ENCODE measurements at regions not wholly inside any gene's neighbourhood (a gene's known extent, or its start where the extent isn't known, plus 50 kb on each side); places are given as distances from the start of the nearest gene placed in this dataset.
"Not testable (repeated sequence)": the region's sequence is repeated elsewhere in the genome, so short reads cannot be mapped to it uniquely, and the experiment has no call there.

DNA sequence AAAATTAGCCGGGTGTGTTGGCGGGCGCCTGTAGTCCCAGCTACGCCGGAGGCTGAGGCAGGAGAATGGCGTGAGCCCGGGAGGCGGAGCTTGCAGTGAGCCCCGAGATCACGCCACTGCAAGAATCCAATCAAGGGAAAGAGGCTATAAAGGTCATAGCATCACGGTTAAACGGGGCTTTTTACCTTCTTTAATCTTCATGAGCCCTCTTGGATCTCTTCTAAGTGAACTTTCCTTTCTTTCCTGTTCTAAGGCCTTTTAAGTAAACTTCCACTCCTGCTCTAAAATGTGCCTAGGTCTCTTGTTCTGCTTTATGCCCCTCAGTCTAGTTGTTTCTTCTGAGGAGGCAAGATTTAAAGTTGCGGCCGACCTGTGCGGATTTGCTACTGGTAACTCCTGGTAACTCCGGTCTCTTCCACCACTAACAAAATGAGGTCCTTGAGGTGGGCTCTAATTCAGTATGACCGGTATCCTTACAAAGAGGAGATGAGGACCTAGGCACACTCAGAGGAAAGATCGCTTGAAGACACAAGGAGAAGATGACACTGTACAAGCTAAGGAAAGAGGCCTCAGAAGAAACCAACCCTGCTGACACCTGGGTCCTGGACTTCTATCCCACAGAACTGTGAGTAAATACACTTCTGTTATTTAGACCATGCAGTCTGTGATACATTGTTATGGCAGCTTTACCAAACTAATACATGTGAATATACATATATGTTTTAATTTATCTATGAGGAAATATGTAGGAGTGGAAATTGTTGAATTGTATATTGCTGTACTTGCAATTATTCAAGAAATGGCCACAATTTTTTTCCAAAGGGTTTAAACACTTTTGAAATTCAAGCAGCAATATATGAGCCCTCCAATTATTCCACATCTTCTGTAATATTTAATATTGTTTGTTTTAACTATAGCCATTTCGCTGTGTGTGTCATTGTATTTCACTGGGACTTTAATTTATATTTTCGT lies 331.5 kb upstream of the CNTNAP2 start:
- DNase-seq: no peak

GRCh38 chr7:145781388-145781787 lies 335.2 kb upstream of the CNTNAP2 start:
- DNase-seq: not testable (repeated sequence)

GRCh38 chr7:145779140-145779539 lies 337.5 kb upstream of the CNTNAP2 start:
- DNase-seq: no peak

- no peak for DNase-seq
Measured at GRCh38 chr7:145774777-145775176, 341.8 kb upstream of the CNTNAP2 start.

GRCh38 chr7:145753004-145753403 lies 363.6 kb upstream of the CNTNAP2 start:
- DNase-seq: no peak

DNA sequence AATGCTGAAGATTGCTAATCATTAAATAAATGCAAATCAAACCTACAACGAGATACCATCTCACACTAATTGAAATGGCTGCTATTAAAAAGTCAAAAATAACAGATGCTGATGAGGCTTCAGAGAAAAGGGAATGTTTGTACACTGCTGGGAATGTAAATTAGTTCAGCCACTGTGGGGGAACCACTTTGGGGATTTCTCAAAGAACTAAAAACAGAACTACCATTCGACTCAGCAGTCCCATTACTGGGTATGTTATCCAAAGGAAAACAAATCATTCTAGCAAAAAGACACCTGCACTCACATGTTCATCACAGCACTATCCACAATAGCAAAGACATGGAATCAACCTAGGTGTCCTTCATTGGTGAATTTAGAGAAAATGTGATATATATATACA lies 379.0 kb upstream of the CNTNAP2 start:
- DNase-seq: no peak

DNA sequence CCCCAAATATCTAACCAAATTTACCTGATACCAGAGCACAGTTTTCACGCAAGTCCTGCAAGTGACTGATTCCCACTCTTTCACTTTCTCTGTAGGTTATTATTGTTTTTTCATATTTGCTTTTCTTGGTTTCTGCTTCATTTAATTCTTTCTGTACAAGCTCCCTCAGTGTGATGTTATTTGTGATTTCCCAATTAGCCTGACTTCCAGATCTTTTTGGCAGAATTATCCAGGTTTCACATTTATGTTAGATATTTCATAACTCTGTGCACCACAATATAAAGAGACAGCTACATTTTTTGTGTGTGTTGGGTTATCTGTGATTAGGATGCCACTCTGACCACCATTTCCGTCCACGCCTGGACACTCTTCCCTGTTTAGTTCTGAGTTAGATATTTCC lies 381.5 kb upstream of the CNTNAP2 start:
- DNase-seq: no peak

- no peak for DNase-seq
Measured at GRCh38 chr7:145732521-145732920, 384.1 kb upstream of the CNTNAP2 start.

GRCh38 chr7:145729691-145730090 lies 386.9 kb upstream of the CNTNAP2 start:
- DNase-seq: no peak

DNA sequence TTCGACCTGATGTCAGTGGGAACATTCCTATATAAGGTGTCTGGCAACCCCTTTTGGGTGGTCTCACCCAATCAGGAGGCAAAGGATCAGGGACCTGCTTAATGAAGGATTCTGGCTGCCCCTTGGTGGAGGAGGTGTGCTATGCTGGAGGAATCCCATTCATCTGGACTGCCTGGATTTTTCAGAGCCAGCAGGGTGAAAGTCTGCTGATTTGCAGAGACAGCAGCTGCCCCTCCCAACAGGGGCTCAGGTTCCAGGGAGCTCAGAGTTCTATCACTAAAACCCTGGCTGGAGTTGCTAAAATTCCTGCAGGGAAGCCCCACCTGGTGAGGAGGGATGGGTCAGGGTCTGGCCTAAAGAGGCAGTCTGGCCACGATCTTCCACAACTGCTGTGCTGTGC lies 398.5 kb upstream of the CNTNAP2 start:
- no peak for DNase-seq

DNA sequence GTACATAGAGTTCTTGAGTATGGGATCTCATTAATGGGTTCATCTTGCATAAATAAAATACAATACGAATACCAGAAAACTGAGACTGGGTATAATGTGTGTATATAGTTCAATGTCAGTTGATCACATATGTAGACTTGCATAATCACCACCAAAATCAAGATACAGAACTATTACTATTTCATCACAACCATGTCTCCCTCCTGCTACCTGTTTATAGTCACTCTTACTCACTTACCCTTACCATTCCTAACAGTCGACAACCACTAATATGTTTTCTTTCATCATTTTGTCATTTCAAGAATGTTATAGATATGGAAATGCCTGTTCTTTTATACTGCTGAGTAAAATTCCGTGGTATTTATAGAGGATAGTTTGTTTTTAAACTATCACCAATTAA lies 416.1 kb upstream of the CNTNAP2 start:
- DNase-seq: no peak

DNA sequence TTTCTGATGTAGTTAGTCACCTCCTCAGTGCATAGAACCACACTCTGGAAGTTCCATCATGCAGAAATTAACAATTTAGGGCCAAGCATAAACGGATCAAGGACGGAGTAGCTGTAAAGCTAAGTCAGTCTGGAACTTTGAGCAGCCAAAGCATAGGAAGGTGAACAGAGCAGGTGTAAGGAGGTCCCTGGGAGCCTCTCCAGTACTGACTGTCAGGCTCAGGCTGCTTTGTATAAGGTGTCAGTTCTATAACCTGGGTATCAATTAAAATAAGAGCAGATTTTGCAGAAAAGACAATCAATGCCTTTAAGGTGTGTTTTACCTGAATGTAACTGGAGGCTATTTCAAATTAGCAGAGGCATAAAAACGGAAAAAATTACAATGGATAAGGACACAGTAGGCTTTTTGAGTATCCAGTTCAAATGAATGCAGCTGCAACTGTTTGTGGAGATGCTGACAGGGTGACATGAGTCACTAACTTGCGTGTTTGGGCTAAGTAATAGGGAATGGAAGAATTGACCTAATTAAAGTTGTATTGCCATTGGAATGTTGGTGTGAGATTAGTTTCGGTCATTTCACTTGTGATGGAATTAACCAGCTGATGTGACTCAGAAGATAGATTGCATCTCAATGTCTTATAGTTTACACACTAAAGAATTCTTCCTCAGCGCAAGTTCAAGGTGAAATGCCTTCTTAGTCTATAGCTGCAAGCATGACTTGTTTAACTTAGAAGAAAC lies 417.9 kb upstream of the CNTNAP2 start:
- no peak for DNase-seq

GRCh38 chr7:145697412-145698107 lies 419.0 kb upstream of the CNTNAP2 start:
- DNase-seq: not testable (repeated sequence)

GRCh38 chr7:145696071-145696470 lies 420.5 kb upstream of the CNTNAP2 start:
- no peak for DNase-seq

DNA sequence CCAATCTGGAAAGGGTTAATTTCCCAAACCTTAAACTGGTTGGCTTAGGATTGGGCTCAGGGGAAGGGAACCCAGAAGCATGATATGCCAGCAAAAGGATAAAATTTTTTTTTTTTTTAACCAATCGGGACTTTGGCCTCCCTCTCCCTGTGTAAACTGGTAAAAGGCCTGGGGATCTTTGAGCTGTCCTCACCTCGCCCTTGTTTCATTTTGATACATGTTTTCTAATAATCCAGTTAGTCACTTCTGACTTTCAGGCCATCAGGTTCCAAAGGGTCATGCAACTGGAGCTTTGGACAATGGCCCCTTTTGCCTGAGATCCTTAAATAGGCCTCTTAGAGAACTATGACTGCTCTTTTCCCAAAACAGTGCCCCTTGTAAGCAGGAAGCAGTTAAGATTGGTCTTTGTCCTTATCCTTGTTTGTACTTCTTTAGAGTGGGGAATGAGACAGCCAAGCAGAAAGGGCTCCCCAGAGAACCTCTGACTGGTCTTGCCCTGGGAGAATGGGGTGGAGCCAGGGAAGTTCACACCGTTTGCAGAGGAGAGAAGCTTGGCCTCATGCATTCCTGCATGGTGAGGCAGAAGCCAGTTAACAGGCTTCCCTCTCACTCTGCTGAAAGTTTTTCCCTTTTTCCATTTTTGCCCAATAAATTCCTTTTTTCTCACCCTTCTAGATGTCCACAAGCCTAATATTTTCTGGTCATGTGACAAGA lies 424.2 kb upstream of the CNTNAP2 start:
- no peak for DNase-seq

DNA sequence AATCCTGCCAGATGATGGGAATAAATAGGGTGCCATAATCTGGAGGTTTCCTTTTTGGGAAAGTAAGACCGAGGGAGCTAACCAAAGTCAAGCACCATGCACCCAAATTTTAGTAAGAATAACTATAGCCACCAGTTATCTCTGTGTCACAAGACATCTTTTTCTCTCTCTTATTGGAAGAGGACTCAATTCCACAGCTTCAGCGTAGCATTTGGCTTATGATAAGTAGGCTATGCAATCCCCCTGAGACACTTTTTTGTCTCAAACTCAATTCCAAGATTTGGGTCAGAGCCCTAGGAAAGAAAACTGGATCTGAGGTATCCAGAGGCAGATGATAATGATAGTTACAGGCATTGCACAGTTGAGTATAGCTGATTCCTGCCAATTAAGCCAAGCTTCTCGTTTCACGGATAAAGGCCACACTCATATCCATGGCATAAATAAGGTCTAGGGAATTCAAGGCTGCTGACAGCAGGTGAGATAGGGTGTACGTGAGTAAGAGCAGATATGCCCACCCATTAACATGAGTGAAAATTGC lies 425.2 kb upstream of the CNTNAP2 start:
- no peak for DNase-seq

DNA sequence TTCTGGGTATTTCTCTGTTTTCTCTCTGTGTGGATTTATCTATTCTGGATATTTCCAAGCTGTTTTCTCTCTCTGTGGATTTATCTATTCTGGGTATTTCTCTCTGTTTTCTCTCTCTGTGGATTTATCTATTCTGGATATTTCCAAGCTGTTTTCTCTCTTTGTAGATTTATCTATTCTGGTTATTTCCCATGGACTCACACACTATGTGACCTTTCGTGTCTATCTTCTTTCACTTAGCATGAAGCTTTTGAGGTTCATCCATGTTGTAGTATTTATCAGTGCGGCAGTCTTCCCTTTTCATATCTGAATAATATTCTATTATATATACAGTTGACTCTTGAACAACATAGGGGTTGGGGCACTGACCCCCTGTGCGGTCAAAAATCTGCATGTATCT lies 435.0 kb upstream of the CNTNAP2 start:
- DNase-seq: no peak

- no peak for DNase-seq
Measured at GRCh38 chr7:145681159-145681558, 435.4 kb upstream of the CNTNAP2 start.

- no peak for DNase-seq
Measured at GRCh38 chr7:145665499-145666258, 450.9 kb upstream of the CNTNAP2 start.

GRCh38 chr7:145655666-145656065 lies 460.9 kb upstream of the CNTNAP2 start:
- DNase-seq: no peak

DNA sequence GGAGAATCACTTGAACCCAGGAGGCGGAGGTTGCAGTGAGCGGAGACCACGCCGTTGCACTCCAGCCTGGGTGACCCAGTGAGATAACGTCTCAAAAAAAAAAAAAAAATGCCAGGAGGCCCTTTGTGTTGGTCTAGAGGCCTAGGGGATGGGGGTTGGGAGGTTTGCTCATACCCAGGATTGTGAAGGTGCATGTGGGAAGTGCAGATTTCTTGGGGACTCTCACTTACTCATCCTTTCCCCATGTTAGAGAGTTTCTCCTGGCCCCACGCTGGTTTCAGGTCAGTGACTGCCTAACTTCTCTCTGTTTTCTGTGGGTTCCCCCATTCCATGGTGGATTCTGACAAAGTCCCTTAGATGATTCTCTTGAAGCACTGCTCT lies 471.5 kb upstream of the CNTNAP2 start:
- no peak for DNase-seq
